NCI-H82 (cell line): ENCODE measurements at regions not wholly inside any gene's neighbourhood (a gene's known extent, or its start where the extent isn't known, plus 50 kb on each side); places are given as distances from the start of the nearest gene placed in this dataset.
A peak's percentile ranks its signal among the peaks of the same experiment; 100 is the strongest.
"Not testable (repeated sequence)": the region's sequence is repeated elsewhere in the genome, so short reads cannot be mapped to it uniquely, and the experiment has no call there.

Experiments used
- DNase-seq: peaks from one replicate; lab custom pipeline; 2025; lab: John Stamatoyannopoulos, UW

GRCh38 chr2:12452185-12452584 is 264.6 kb upstream of the TRIB2 start:
- no peak for DNase-seq

GRCh38 chr2:12453731-12454130 is 263.0 kb upstream of the TRIB2 start:
- DNase-seq: no peak

GRCh38 chr2:12455661-12456060 is 261.1 kb upstream of the TRIB2 start:
- DNase-seq: no peak

GRCh38 chr2:12456293-12457106 is 260.2 kb upstream of the TRIB2 start:
- DNase-seq: peak; percentile 23

- no peak for DNase-seq
Measured at GRCh38 chr2:12457831-12458230, 258.9 kb upstream of the TRIB2 start.

GRCh38 chr2:12463189-12463588 is 253.5 kb upstream of the TRIB2 start:
- no peak for DNase-seq

GRCh38 chr2:12465631-12466135 is 251.1 kb upstream of the TRIB2 start:
- no peak for DNase-seq

- no peak for DNase-seq
Measured at GRCh38 chr2:12467303-12467702, 249.4 kb upstream of the TRIB2 start.

GRCh38 chr2:12469141-12469561 is 247.6 kb upstream of the TRIB2 start:
- no peak for DNase-seq

GRCh38 chr2:12472265-12472664 is 244.5 kb upstream of the TRIB2 start:
- DNase-seq: not testable (repeated sequence)

GRCh38 chr2:12478151-12479064 is 238.3 kb upstream of the TRIB2 start:
- DNase-seq: no peak

- DNase-seq: no peak
Measured at GRCh38 chr2:12479065-12479601, 237.6 kb upstream of the TRIB2 start.

GRCh38 chr2:12484536-12485115 is 232.1 kb upstream of the TRIB2 start:
- no peak for DNase-seq

GRCh38 chr2:12486205-12487118 is 230.3 kb upstream of the TRIB2 start:
- DNase-seq: no peak

GRCh38 chr2:12487253-12488004 is 229.3 kb upstream of the TRIB2 start:
- no peak for DNase-seq

GRCh38 chr2:12488352-12489318 is 228.1 kb upstream of the TRIB2 start:
- DNase-seq: no peak

- DNase-seq: no peak
Measured at GRCh38 chr2:12490641-12491040, 226.1 kb upstream of the TRIB2 start.

GRCh38 chr2:12492360-12492759 is 224.4 kb upstream of the TRIB2 start:
- not testable (repeated sequence) for DNase-seq

GRCh38 chr2:12493031-12493513 is 223.7 kb upstream of the TRIB2 start:
- no peak for DNase-seq
